Fibroblast of lung (primary cell): ENCODE measurements at regions not wholly inside any gene's neighbourhood (a gene's known extent, or its start where the extent isn't known, plus 50 kb on each side); places are given as distances from the start of the nearest gene placed in this dataset.

Source experiments
- EZH2 ChIP-seq: IDR thresholded peaks from 2 replicates; pipeline ENCODE4 v1.5.1; 2012; ENCODE audit warnings: low read length, control low read depth, mild to moderate bottlenecking; ENCODE audit errors: missing control alignments
- TF ChIP-seq, protein P1 (sequence below), 2 donors: IDR thresholded peaks in 1 of 2; conservative IDR thresholded peaks in 1 of 2; 1 replicate in 1 of 2; 2 replicates in 1 of 2; pipeline ENCODE4 v1.5.1; 2011 to 2012; ENCODE audit warnings: low read length in 2 of 2, control low read depth in 1 of 2, inconsistent platforms in 1 of 2, low read depth in 1 of 2, mild to moderate bottlenecking in 1 of 2

DNA sequence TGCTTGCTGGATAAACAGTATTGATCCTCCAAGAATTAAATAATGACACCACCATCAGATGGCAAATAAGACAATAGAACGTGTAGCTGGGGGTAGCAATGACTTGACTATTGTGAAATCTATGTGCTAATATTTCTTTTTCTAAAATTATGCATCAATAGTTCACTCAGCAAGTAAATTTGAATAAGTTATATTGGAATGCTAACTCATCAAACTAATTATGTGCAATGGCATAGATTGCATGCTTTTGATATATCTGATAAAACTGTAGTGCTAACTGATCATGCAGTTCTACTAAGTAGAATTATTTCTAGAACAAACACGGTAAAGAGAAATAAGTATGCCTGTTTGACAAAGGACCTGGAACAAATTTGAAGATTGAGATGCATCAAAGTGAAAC is 474.4 kb downstream of the NOVA1 start:
- TF ChIP-seq, protein P1, sequence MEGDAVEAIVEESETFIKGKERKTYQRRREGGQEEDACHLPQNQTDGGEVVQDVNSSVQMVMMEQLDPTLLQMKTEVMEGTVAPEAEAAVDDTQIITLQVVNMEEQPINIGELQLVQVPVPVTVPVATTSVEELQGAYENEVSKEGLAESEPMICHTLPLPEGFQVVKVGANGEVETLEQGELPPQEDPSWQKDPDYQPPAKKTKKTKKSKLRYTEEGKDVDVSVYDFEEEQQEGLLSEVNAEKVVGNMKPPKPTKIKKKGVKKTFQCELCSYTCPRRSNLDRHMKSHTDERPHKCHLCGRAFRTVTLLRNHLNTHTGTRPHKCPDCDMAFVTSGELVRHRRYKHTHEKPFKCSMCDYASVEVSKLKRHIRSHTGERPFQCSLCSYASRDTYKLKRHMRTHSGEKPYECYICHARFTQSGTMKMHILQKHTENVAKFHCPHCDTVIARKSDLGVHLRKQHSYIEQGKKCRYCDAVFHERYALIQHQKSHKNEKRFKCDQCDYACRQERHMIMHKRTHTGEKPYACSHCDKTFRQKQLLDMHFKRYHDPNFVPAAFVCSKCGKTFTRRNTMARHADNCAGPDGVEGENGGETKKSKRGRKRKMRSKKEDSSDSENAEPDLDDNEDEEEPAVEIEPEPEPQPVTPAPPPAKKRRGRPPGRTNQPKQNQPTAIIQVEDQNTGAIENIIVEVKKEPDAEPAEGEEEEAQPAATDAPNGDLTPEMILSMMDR (conservative IDR thresholded peaks at IDR 0.05 in 1 of 2, IDR thresholded peaks at IDR 0.05 in 1 of 2; ENCODE audit: low read depth in 1 of 2, low read length in 2 of 2): no peak
- no peak for TF ChIP-seq EZH2
